ENCODE measurements at regions not wholly inside any gene's neighbourhood (a gene's known extent, or its start where the extent isn't known, plus 50 kb on each side); places are given as distances from the start of the nearest gene placed in this dataset.

DNA sequence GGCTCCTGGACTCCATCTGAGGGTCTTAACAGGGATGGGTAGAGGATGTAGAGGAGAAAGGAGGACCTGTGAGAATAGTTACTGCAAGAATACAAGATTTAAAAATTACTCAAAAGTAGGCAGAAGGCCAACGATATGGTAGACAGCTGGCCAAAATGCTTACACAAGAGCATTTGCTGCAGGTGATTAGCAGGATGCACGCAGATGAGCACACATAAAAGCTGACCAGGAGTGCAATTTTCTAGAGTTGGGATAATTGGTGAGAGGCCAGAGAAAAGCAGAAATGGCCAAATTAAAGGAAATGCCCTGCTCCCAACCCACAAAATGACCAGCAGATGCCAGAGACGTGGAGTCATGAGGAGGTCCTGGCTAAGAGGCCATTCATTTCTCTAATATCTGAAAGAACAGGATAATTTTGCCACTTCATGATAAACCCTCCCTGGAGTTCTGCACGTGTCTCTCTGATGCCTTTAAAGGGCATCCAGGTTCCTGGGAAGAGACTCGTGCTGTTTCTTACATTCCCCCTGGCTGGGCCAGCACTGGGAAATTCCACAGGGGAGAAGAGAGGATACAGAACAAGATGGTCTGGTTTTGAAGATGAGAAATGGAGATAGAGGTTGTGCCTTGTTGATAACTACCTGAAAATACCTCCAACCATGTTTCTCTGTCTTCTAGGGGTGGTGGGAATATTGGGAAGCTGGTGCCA is 62.3 kb upstream of the KCNA3 start:
- DNase-seq (ENCODE audit: low spot score) = no peak
- Histone ChIP-seq H3K4me1 (ENCODE audit: control insufficient read depth in 4 of 4, insufficient read depth in 4 of 4, low read length in 3 of 4) (no peaks in the 10 kb centered on the region), H3K9ac (ENCODE audit: low read depth in 1 of 2, low read length in 2 of 2) (no peak overlapping the region), H3K27ac (ENCODE audit: low read depth in 1 of 2, low read length in 2 of 2) (no peak overlapping the region), H3K9me3 (ENCODE audit: control insufficient read depth in 4 of 4, low read length in 3 of 4) (no peaks in the 10 kb centered on the region), H3K4me3 (ENCODE audit: low read depth in 1 of 3, low read length in 3 of 3) (no peak overlapping the region), H3K27me3 (ENCODE audit: control insufficient read depth in 4 of 4, insufficient read depth in 4 of 4, low read length in 3 of 4) (peaks cover 0 to 6% (median 0%) of the 10 kb centered on the region in 4 donors), H3K36me3 (ENCODE audit: control insufficient read depth in 4 of 4, insufficient read depth in 3 of 4, low read depth in 1 of 4, low read length in 3 of 4) (no peaks in the 10 kb centered on the region)
- TF ChIP-seq, protein P1, sequence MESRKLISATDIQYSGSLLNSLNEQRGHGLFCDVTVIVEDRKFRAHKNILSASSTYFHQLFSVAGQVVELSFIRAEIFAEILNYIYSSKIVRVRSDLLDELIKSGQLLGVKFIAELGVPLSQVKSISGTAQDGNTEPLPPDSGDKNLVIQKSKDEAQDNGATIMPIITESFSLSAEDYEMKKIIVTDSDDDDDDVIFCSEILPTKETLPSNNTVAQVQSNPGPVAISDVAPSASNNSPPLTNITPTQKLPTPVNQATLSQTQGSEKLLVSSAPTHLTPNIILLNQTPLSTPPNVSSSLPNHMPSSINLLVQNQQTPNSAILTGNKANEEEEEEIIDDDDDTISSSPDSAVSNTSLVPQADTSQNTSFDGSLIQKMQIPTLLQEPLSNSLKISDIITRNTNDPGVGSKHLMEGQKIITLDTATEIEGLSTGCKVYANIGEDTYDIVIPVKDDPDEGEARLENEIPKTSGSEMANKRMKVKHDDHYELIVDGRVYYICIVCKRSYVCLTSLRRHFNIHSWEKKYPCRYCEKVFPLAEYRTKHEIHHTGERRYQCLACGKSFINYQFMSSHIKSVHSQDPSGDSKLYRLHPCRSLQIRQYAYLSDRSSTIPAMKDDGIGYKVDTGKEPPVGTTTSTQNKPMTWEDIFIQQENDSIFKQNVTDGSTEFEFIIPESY (IDR thresholded peaks at IDR 0.05) = no peak
- TF ChIP-seq, protein P2, sequence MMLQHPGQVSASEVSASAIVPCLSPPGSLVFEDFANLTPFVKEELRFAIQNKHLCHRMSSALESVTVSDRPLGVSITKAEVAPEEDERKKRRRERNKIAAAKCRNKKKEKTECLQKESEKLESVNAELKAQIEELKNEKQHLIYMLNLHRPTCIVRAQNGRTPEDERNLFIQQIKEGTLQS (IDR thresholded peaks at IDR 0.05) = no peak
- TF ChIP-seq NR2F2 (IDR thresholded peaks at IDR 0.05) (no peak), JUND (IDR thresholded peaks at IDR 0.05) (no peak), HNF4A (conservative IDR thresholded peaks at IDR 0.05) (no peak), TAF1 (conservative IDR thresholded peaks at IDR 0.05) (no peak)
- TF ChIP-seq, protein P3, sequence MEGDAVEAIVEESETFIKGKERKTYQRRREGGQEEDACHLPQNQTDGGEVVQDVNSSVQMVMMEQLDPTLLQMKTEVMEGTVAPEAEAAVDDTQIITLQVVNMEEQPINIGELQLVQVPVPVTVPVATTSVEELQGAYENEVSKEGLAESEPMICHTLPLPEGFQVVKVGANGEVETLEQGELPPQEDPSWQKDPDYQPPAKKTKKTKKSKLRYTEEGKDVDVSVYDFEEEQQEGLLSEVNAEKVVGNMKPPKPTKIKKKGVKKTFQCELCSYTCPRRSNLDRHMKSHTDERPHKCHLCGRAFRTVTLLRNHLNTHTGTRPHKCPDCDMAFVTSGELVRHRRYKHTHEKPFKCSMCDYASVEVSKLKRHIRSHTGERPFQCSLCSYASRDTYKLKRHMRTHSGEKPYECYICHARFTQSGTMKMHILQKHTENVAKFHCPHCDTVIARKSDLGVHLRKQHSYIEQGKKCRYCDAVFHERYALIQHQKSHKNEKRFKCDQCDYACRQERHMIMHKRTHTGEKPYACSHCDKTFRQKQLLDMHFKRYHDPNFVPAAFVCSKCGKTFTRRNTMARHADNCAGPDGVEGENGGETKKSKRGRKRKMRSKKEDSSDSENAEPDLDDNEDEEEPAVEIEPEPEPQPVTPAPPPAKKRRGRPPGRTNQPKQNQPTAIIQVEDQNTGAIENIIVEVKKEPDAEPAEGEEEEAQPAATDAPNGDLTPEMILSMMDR (IDR thresholded peaks at IDR 0.05; ENCODE audit: low read depth, low read length, missing input control) = no peak
- WGBS = 49% methylated on average over 5 of the region's 5 CpGs

DNA sequence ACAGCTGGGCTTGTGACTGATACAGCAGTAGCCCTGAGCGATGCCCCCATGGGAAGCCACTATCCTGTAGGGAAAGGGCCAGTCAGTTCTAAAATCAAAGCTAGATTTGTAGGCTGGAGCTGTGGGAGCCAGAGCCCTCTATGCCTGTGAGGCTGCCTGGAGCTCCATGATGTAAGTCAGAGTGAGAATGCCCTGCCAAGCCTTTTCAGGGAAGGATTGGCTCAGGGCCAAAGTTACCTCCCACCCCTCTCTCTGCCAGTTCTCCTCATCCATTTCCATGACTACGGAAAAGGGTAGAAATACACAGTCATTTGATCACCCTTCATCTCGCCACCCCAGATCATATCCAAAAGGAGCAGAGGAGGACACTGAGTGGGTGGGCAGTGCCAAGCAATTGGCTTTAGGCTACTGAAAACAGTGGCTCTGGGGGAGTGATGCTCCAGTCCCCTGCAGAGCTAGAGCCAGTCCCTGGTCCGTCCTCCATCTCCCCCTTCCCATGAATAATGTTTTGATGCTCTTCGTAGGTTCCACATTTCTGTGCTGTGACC is 59.5 kb upstream of the KCNA3 start:
- WGBS = 66% methylated on average over 5 of the region's 5 CpGs
- Histone ChIP-seq H3K4me1 (ENCODE audit: control insufficient read depth in 4 of 4, insufficient read depth in 4 of 4, low read length in 3 of 4) (no peaks in the 10 kb centered on the region), H3K27me3 (ENCODE audit: control insufficient read depth in 4 of 4, insufficient read depth in 4 of 4, low read length in 3 of 4) (peaks cover 0 to 6% (median 0%) of the 10 kb centered on the region in 4 donors), H3K27ac (ENCODE audit: low read depth in 1 of 2, low read length in 2 of 2) (no peak overlapping the region), H3K9me3 (ENCODE audit: control insufficient read depth in 4 of 4, low read length in 3 of 4) (no peaks in the 10 kb centered on the region), H3K36me3 (ENCODE audit: control insufficient read depth in 4 of 4, insufficient read depth in 3 of 4, low read depth in 1 of 4, low read length in 3 of 4) (no peaks in the 10 kb centered on the region), H3K4me3 (ENCODE audit: low read depth in 1 of 3, low read length in 3 of 3) (no peak overlapping the region), H3K9ac (ENCODE audit: low read depth in 1 of 2, low read length in 2 of 2) (no peak overlapping the region)
- TF ChIP-seq FOXA2 (IDR thresholded peaks at IDR 0.05) = no peak
- TF ChIP-seq, protein P4, sequence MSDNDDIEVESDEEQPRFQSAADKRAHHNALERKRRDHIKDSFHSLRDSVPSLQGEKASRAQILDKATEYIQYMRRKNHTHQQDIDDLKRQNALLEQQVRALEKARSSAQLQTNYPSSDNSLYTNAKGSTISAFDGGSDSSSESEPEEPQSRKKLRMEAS (IDR thresholded peaks at IDR 0.05) = no peak
- TF ChIP-seq, protein P5, sequence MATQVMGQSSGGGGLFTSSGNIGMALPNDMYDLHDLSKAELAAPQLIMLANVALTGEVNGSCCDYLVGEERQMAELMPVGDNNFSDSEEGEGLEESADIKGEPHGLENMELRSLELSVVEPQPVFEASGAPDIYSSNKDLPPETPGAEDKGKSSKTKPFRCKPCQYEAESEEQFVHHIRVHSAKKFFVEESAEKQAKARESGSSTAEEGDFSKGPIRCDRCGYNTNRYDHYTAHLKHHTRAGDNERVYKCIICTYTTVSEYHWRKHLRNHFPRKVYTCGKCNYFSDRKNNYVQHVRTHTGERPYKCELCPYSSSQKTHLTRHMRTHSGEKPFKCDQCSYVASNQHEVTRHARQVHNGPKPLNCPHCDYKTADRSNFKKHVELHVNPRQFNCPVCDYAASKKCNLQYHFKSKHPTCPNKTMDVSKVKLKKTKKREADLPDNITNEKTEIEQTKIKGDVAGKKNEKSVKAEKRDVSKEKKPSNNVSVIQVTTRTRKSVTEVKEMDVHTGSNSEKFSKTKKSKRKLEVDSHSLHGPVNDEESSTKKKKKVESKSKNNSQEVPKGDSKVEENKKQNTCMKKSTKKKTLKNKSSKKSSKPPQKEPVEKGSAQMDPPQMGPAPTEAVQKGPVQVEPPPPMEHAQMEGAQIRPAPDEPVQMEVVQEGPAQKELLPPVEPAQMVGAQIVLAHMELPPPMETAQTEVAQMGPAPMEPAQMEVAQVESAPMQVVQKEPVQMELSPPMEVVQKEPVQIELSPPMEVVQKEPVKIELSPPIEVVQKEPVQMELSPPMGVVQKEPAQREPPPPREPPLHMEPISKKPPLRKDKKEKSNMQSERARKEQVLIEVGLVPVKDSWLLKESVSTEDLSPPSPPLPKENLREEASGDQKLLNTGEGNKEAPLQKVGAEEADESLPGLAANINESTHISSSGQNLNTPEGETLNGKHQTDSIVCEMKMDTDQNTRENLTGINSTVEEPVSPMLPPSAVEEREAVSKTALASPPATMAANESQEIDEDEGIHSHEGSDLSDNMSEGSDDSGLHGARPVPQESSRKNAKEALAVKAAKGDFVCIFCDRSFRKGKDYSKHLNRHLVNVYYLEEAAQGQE (IDR thresholded peaks at IDR 0.05) = no peak
- no peak for TF ChIP-seq GABPA (IDR thresholded peaks at IDR 0.05 in 1 of 2, conservative IDR thresholded peaks at IDR 0.05 in 1 of 2)
- TF ChIP-seq, protein P3 (IDR thresholded peaks at IDR 0.05; ENCODE audit: low read depth, low read length, missing input control) = no peak
- TF ChIP-seq RXRA (IDR thresholded peaks at IDR 0.05) = no peak
- TF ChIP-seq, protein P2 (IDR thresholded peaks at IDR 0.05) = no peak
- no peak for TF ChIP-seq RAD21 (IDR thresholded peaks at IDR 0.05)
- no peak for TF ChIP-seq YY1 (IDR thresholded peaks at IDR 0.05)
- TF ChIP-seq FOXA1 (IDR thresholded peaks at IDR 0.05) = no peak
- TF ChIP-seq EGR1 (IDR thresholded peaks at IDR 0.05; ENCODE audit: low read depth in 2 of 2) = no peak
- TF ChIP-seq NR2F2 (IDR thresholded peaks at IDR 0.05) = no peak
- TF ChIP-seq TAF1 (conservative IDR thresholded peaks at IDR 0.05) = no peak
- no peak for TF ChIP-seq HNF4A (conservative IDR thresholded peaks at IDR 0.05)
- TF ChIP-seq JUND (IDR thresholded peaks at IDR 0.05) = no peak
- DNase-seq (ENCODE audit: low spot score) = no peak

Measured in liver (tissue), 8 donors.